ENCODE measurements at regions not wholly inside any gene's neighbourhood (a gene's known extent, or its start where the extent isn't known, plus 50 kb on each side); places are given as distances from the start of the nearest gene placed in this dataset.
A peak's percentile ranks its signal among the peaks of the same experiment; 100 is the strongest.

- peaks cover 0 to 2% (median 0%) of the 10 kb centered on the region in 5 donors for H3K27me3 Mint-ChIP-seq
- intact Hi-C loops (cut with micrococcal nuclease) = no loop called here
These were observed 142.1 kb upstream of the IVNS1ABP start for GRCh38 chr1:185459141-185459540.

DNA sequence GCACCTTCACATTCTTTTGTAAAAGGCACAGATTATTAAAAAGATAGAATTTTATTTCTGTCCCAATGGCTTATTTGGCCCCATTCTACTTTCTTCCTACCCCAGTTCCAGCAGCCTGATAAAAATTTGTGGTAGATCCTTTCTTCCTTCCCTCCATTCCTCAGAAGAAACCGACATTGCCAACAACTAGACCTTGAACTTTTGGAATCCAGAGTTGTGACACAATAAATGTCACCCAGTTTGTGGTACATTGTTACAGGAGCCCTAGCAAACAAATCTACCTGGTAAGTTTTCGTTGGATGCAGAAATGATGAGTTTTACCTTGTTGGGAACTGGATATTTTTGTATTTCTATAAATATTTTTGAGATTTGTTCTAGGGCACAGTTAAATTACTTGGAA is 141.6 kb upstream of the IVNS1ABP start:
- ATAC-seq = no peak
- Mint-ChIP-seq H3K27me3 (peaks cover 0 to 2% (median 0%) of the 10 kb centered on the region in 5 donors), H3K27ac (no peak overlapping the region), H3K36me3 (peaks cover 0 to 7% (median 0%) of the 10 kb centered on the region in 5 donors), H3K9me3 (peaks cover 0 to 10% (median 0%) of the 10 kb centered on the region in 11 donors), H3K4me3 (no peak overlapping the region), H3K4me1 (peaks cover 0 to 5% (median 0%) of the 10 kb centered on the region in 7 donors)
- no peak overlapping the region for H3K4me3 ChIP-seq (ENCODE audit: low read length)
- no peaks in the 10 kb centered on the region for H3K9me3 ChIP-seq (ENCODE audit: control insufficient read depth in 2 of 3, low read length in 3 of 3)
- ChIA-PET POLR2A (no interaction called here), CTCF (no interaction called here)
- no peaks in the 10 kb centered on the region for H3K36me3 ChIP-seq (ENCODE audit: control insufficient read depth in 2 of 3, insufficient read depth in 3 of 3, low read length in 3 of 3)
- DNase-seq = no peak
- no peaks in the 10 kb centered on the region for H3K4me1 ChIP-seq (ENCODE audit: control insufficient read depth in 2 of 2, insufficient read depth in 2 of 2, low read length in 2 of 2)
- H3K27ac ChIP-seq (ENCODE audit: low read depth, low read length) = no peak overlapping the region
- no peaks in the 10 kb centered on the region for H3K27me3 ChIP-seq (ENCODE audit: control insufficient read depth in 2 of 2, insufficient read depth in 2 of 2, low read length in 2 of 2)
- intact Hi-C loops (cut with micrococcal nuclease) = no loop called here

More at GRCh38 chr1:185459141-185459540, 142.1 kb upstream of the IVNS1ABP start:
- H3K4me1 Mint-ChIP-seq = peaks cover 0 to 5% (median 0%) of the 10 kb centered on the region in 7 donors
- H3K36me3 Mint-ChIP-seq = peaks cover 0 to 7% (median 0%) of the 10 kb centered on the region in 5 donors
- CTCF ChIA-PET = no interaction called here
- no peak overlapping the region for H3K4me3 ChIP-seq (ENCODE audit: low read length)
- H3K4me1 ChIP-seq (ENCODE audit: control insufficient read depth in 2 of 2, insufficient read depth in 2 of 2, low read length in 2 of 2) = no peaks in the 10 kb centered on the region
- no peak for ATAC-seq
- H3K9me3 Mint-ChIP-seq = peaks cover 0 to 10% (median 0%) of the 10 kb centered on the region in 11 donors
- no peaks in the 10 kb centered on the region for H3K9me3 ChIP-seq (ENCODE audit: control insufficient read depth in 2 of 3, low read length in 3 of 3)
- H3K4me3 Mint-ChIP-seq = no peak overlapping the region
- H3K27me3 ChIP-seq (ENCODE audit: control insufficient read depth in 2 of 2, insufficient read depth in 2 of 2, low read length in 2 of 2) = no peaks in the 10 kb centered on the region
- no peak for DNase-seq
- POLR2A ChIA-PET = no interaction called here
- no peaks in the 10 kb centered on the region for H3K36me3 ChIP-seq (ENCODE audit: control insufficient read depth in 2 of 3, insufficient read depth in 3 of 3, low read length in 3 of 3)
- no peak overlapping the region for H3K27ac ChIP-seq (ENCODE audit: low read depth, low read length)
- no peak overlapping the region for H3K27ac Mint-ChIP-seq

DNA sequence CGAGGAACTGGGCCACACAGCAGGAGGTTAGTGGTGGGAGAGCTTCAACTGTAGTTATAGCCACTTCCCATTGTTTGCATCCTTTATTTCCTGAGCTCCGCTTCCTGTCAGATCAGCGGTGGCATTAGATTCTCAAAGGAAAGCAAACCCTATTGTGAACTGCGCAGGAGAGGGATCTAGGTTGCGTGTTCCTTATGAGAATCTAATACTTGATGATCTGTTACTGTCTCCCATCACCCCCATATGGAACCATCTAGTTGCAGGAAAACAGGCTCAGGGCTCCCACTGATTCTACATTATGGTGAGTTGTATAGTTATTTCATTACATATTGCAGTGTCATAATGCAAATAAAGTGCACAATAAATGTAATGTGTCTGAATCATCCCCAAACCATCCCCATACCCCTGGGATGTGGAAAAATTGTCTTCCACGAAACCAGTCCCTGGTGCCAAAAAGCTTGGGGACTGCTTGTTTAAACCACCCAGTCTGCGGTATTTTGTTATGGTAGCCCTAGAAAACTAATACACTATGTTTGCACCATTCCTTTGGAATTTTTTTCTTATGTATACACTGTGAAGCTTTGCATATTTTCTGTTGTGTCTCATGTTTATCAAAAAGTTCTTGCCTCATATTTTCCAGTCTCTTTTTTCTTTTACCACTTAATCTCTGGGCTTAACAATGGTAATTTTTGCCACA is 136.6 kb upstream of the IVNS1ABP start:
- H3K4me3 Mint-ChIP-seq = no peak overlapping the region

GRCh38 chr1:185450917-185451316 is 133.9 kb upstream of the IVNS1ABP start:
- Histone ChIP-seq H3K9me3 (ENCODE audit: control insufficient read depth in 2 of 3, low read length in 3 of 3) (no peaks in the 10 kb centered on the region), H3K27ac (ENCODE audit: low read depth, low read length) (no peak overlapping the region), H3K4me3 (ENCODE audit: low read length) (no peak overlapping the region), H3K4me1 (ENCODE audit: control insufficient read depth in 2 of 2, insufficient read depth in 2 of 2, low read length in 2 of 2) (no peaks in the 10 kb centered on the region), H3K36me3 (ENCODE audit: control insufficient read depth in 2 of 3, insufficient read depth in 3 of 3, low read length in 3 of 3) (no peaks in the 10 kb centered on the region), H3K27me3 (ENCODE audit: control insufficient read depth in 2 of 2, insufficient read depth in 2 of 2, low read length in 2 of 2) (no peaks in the 10 kb centered on the region)
- intact Hi-C loops (cut with micrococcal nuclease) = no loop called here
- H3K9me3 Mint-ChIP-seq = peaks cover 0 to 14% (median 3%) of the 10 kb centered on the region in 11 donors
- ATAC-seq = no peak
- POLR2A ChIA-PET = no interaction called here
- H3K27ac Mint-ChIP-seq = peak overlapping the region in 2 of 9 donors; percentile 27 to 39
- H3K4me1 Mint-ChIP-seq = peaks cover 0 to 6% (median 0%) of the 10 kb centered on the region in 7 donors
- H3K4me3 Mint-ChIP-seq = no peak overlapping the region
- peaks cover 0 to 21% (median 0%) of the 10 kb centered on the region in 5 donors for H3K36me3 Mint-ChIP-seq
- no peak for DNase-seq
- no peaks in the 10 kb centered on the region for H3K27me3 Mint-ChIP-seq
- CTCF ChIA-PET = interaction anchor here (0.6 kb wide), 1 partner anchor 172 kb away, joined by 3 read pairs; no protein-coding TSS in a partner anchor

More for the DNA sequence above, 136.6 kb upstream of the IVNS1ABP start:
- no peaks in the 10 kb centered on the region for H3K9me3 ChIP-seq (ENCODE audit: control insufficient read depth in 2 of 3, low read length in 3 of 3)
- H3K36me3 ChIP-seq (ENCODE audit: control insufficient read depth in 2 of 3, insufficient read depth in 3 of 3, low read length in 3 of 3) = no peaks in the 10 kb centered on the region
- POLR2A ChIA-PET = no interaction called here
- DNase-seq (no peak), ATAC-seq (no peak)
- intact Hi-C loops (cut with micrococcal nuclease) = no loop called here
- Mint-ChIP-seq H3K4me1 (peaks cover 0 to 6% (median 0%) of the 10 kb centered on the region in 7 donors), H3K27me3 (peaks cover 0 to 2% (median 0%) of the 10 kb centered on the region in 5 donors), H3K9me3 (peaks cover 0 to 16% (median 3%) of the 10 kb centered on the region in 11 donors), H3K36me3 (peaks cover 0 to 21% (median 0%) of the 10 kb centered on the region in 5 donors), H3K27ac (no peak overlapping the region)
- H3K4me3 ChIP-seq (ENCODE audit: low read length) = no peak overlapping the region
- no peak overlapping the region for H3K27ac ChIP-seq (ENCODE audit: low read depth, low read length)
- H3K4me1 ChIP-seq (ENCODE audit: control insufficient read depth in 2 of 2, insufficient read depth in 2 of 2, low read length in 2 of 2) = no peaks in the 10 kb centered on the region
- CTCF ChIA-PET = interaction anchor here (1.1 to 1.2 kb wide), 2 partner anchors 136 to 227 kb away, joined by 3 to 5 read pairs; partner anchors contain the start of gene IVNS1ABP
- H3K27me3 ChIP-seq (ENCODE audit: control insufficient read depth in 2 of 2, insufficient read depth in 2 of 2, low read length in 2 of 2) = no peaks in the 10 kb centered on the region

- no peaks in the 10 kb centered on the region for H3K4me1 ChIP-seq (ENCODE audit: control insufficient read depth in 2 of 2, insufficient read depth in 2 of 2, low read length in 2 of 2)
- H3K9me3 Mint-ChIP-seq = peaks cover 0 to 17% (median 3%) of the 10 kb centered on the region in 11 donors
- peaks cover 0 to 8% (median 0%) of the 10 kb centered on the region in 7 donors for H3K4me1 Mint-ChIP-seq
- peaks cover 0 to 26% (median 0%) of the 10 kb centered on the region in 5 donors for H3K36me3 Mint-ChIP-seq
- no peaks in the 10 kb centered on the region for H3K9me3 ChIP-seq (ENCODE audit: control insufficient read depth in 2 of 3, low read length in 3 of 3)
- ATAC-seq (no peak), DNase-seq (no peak)
- no peak overlapping the region for H3K27ac Mint-ChIP-seq
- no peak overlapping the region for H3K27ac ChIP-seq (ENCODE audit: low read depth, low read length)
- H3K27me3 ChIP-seq (ENCODE audit: control insufficient read depth in 2 of 2, insufficient read depth in 2 of 2, low read length in 2 of 2) = no peaks in the 10 kb centered on the region
- no peak overlapping the region for H3K4me3 ChIP-seq (ENCODE audit: low read length)
- ChIA-PET CTCF (interaction anchor here (0.6 kb wide), 1 partner anchor 171 kb away, joined by 3 read pairs; no protein-coding TSS in a partner anchor), POLR2A (no interaction called here)
- intact Hi-C loops (cut with micrococcal nuclease) = no loop called here
- no peak overlapping the region for H3K4me3 Mint-ChIP-seq
- H3K27me3 Mint-ChIP-seq = no peaks in the 10 kb centered on the region
- no peaks in the 10 kb centered on the region for H3K36me3 ChIP-seq (ENCODE audit: control insufficient read depth in 2 of 3, insufficient read depth in 3 of 3, low read length in 3 of 3)
These were observed 133.2 kb upstream of the IVNS1ABP start for GRCh38 chr1:185450060-185450788.

- Mint-ChIP-seq H3K27ac (no peak overlapping the region), H3K4me1 (peaks cover 0 to 8% (median 0%) of the 10 kb centered on the region in 7 donors), H3K36me3 (peaks cover 0 to 26% (median 0%) of the 10 kb centered on the region in 5 donors), H3K9me3 (peaks cover 0 to 17% (median 3%) of the 10 kb centered on the region in 11 donors), H3K4me3 (no peak overlapping the region), H3K27me3 (no peaks in the 10 kb centered on the region)
- Histone ChIP-seq H3K27me3 (ENCODE audit: control insufficient read depth in 2 of 2, insufficient read depth in 2 of 2, low read length in 2 of 2) (no peaks in the 10 kb centered on the region), H3K36me3 (ENCODE audit: control insufficient read depth in 2 of 3, insufficient read depth in 3 of 3, low read length in 3 of 3) (no peaks in the 10 kb centered on the region), H3K4me1 (ENCODE audit: control insufficient read depth in 2 of 2, insufficient read depth in 2 of 2, low read length in 2 of 2) (no peaks in the 10 kb centered on the region), H3K9me3 (ENCODE audit: control insufficient read depth in 2 of 3, low read length in 3 of 3) (no peaks in the 10 kb centered on the region), H3K27ac (ENCODE audit: low read depth, low read length) (no peak overlapping the region), H3K4me3 (ENCODE audit: low read length) (no peak overlapping the region)
- POLR2A ChIA-PET = no interaction called here
- CTCF ChIA-PET = no interaction called here
- DNase-seq (no peak), ATAC-seq (no peak)
- intact Hi-C loops (cut with micrococcal nuclease) = no loop called here
These were observed 132.5 kb upstream of the IVNS1ABP start for GRCh38 chr1:185449378-185450059.

All from naive thymus-derived CD4-positive, alpha-beta T cell (primary cell).